ENCODE measurements at regions not wholly inside any gene's neighbourhood (a gene's known extent, or its start where the extent isn't known, plus 50 kb on each side); places are given as distances from the start of the nearest gene placed in this dataset.

DNA sequence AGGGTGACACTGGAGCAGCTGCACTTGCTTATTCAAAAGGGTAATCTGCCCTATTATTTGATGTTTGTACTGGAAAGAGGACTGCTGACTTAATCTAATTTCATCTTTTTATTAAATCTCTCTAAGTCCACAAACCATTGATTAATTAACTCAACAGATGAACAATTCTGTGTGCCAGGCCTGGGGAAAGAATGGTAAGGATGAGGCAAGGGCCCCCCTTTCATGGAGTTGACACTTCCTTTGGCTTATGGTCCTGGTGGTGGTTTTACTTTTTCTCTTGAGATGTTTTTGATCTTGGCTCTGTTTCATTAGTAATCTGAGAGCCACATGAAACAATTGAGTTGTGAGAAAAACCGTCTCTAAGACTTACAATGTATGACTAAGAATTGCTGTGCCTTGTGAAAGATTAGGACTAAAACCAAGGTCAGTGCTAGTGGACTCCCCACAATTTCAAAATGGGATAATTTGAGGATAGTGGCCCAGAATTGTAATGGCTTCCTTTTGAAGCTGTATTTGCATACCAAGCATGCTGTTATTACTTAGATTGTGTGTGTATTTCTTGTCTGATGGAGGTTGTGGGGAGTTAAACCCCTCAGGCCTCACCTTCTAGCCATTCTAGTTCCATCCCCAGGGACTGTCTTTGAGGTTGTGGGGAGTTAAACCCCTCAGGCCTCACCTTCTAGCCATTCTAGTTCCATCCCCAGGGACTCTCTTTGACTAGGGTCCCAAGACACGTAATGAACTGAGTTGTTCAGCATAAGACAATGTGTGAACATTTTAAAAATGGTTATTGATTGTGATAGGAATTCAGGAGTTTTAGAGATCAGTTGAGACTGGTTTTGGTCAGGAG lies 52.5 kb upstream of the EVL start:
- TF ChIP-seq CTCF (conservative IDR thresholded peaks at IDR 0.05; ENCODE audit: low read length) (no peak), EZH2phosphoT487 (IDR thresholded peaks at IDR 0.05; ENCODE audit: borderline replicate concordance) (no peak)
